GM12875 (cell line): ENCODE measurements at regions not wholly inside any gene's neighbourhood (a gene's known extent, or its start where the extent isn't known, plus 50 kb on each side); places are given as distances from the start of the nearest gene placed in this dataset.

ENCODE experiments used
- H3K4me3 ChIP-seq: one replicate; pipeline ENCODE4 v1.5.1; 2011; ENCODE audit warnings: low read depth, low read length, control low read depth
- CTCF ChIP-seq: IDR thresholded peaks from 2 replicates; pipeline ENCODE4 v1.5.1; 2011; ENCODE audit warnings: low read depth, mild to moderate bottlenecking, control low read depth, inconsistent platforms, low read length, moderate library complexity, borderline replicate concordance; ENCODE audit not compliant: insufficient read depth

- H3K4me3 ChIP-seq, result no peak overlapping the region
- no peak for TF ChIP-seq CTCF
These were observed 390.9 kb upstream of the DAB2 start for GRCh38 chr5:39815711-39816110.

- no peak for TF ChIP-seq CTCF
- H3K4me3 ChIP-seq, result no peak overlapping the region
These were observed 386.6 kb upstream of the DAB2 start for GRCh38 chr5:39811381-39811780.

GRCh38 chr5:39808656-39809055, 383.9 kb upstream of the DAB2 start:
- TF ChIP-seq CTCF, result no peak
- H3K4me3 ChIP-seq, result no peak overlapping the region

- no peak overlapping the region for H3K4me3 ChIP-seq
- TF ChIP-seq CTCF, result no peak
These were observed 376.5 kb upstream of the DAB2 start for GRCh38 chr5:39801306-39801705.

- TF ChIP-seq CTCF, result no peak
- H3K4me3 ChIP-seq, result no peak overlapping the region
These were observed 375.3 kb upstream of the DAB2 start for GRCh38 chr5:39800042-39800601.

- TF ChIP-seq CTCF, result no peak
- H3K4me3 ChIP-seq, result no peak overlapping the region
These were observed 374.5 kb upstream of the DAB2 start for GRCh38 chr5:39799242-39799641.

GRCh38 chr5:39794513-39795210, 369.9 kb upstream of the DAB2 start:
- TF ChIP-seq CTCF, result no peak
- no peak overlapping the region for H3K4me3 ChIP-seq
